NCI-H2171 (cell line): ENCODE measurements at regions not wholly inside any gene's neighbourhood (a gene's known extent, or its start where the extent isn't known, plus 50 kb on each side); places are given as distances from the start of the nearest gene placed in this dataset.

Source experiments
- DNase-seq: peaks from one replicate; lab custom pipeline; 2025; lab: John Stamatoyannopoulos, UW

DNA sequence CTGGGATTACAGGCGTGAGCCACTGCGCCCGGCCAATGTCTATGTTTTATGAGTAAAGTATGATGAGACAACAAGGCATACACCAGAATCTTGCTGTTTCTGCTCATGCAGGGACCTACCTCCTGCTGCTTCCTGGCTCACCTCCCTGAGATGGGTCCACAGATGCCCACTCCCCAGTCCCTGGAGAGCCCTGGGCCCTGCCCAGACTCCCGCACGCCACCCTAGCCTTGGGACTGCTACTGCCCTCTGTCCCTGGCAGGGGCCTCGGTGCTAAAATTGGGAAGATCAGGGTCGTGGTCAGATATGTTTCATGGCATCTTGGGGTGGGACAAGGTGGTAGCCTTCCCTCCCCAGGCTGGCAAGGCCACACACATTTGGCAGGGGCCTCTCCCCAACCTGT is 84.3 kb upstream of the BCOR start:
- DNase-seq: no peak

DNA sequence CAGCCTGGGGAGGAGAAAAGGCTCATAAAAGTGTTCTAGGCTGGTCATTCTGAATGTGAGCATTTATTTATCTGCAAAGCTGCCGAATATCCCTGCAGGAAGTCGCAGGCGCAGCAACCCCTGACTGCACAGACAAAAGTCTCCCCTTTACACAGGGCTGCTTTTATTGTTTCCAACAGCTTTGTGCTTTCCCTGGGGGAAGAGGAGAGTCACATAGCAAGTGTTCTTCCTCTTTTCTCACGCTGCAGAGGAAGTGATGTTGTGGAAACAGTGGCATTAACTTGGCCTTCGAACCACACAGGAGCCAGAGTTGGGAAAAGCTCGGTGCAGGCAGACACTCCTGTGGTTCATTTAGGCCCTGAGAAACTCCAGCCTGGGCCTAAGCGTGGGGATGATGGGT is 81.5 kb upstream of the BCOR start:
- DNase-seq: no peak

DNA sequence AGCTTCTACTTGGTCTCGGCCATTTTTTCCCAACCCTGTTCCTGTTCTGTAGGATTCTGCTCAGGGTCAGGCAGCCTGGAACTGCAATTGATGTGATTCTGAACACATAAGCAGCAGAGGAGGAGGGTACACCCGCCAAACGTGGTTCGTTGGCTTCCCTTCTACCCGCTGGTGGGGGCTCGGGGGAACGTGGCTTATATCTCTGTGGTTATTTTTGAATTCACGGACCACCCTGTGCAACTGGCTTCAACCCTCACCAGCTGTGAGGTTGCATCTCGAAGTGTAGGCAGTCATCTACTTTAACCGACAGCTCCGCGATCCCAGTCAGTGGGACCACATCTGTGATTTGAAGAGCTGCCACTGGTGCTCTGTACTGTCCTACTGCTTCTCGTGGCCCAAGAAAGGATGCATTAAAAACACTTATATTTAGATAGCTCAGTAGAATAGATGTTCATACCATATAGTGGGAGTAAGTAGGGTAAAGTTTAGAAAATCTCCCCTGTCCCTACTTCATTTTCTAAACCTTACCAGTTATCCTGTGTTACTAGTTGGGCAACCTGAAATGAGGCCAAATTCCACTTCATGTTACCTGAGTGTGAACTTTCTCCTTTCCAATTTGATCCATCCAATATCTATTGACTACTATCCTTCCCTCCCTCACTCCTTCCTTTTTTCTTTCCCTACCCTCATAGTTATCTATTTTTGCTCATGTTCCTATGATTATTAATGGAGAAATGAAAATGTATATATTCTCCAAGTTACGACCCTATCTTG is 80.4 kb upstream of the BCOR start:
- DNase-seq: no peak

DNA sequence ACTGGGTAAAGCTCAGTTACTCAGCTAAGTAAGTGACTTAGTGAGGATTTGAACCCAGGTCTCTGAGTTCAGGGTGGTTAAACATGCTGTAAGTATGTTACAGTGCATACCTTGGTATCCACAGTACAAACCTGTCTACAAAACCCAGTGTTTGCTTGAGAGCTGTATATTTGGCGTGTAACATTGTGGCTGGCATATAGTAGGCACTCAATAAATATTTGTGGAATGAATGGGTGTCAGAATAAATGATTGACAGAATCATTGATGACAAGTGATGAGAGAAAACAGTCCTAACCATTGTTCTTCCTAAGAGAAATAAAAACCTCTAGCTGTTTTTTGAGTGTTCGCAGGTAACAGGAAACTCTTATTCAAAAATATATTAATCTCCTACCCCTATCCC is 79.7 kb upstream of the BCOR start:
- no peak for DNase-seq

DNA sequence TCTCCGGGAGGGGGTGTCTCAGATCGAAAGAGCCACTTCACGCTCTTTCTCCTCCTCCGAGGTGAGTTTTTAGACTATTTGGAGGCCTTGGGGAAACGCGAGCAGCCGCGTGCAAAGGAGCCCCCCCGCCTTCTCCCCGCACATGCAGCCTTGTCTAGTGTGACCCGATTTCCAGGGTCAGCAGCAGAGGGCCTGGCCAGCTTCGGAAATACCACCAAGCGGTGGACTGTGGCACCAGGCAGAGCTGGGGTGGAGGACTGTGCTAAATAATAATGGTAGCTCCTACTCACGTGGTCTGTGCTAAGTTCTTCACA is 79.3 kb upstream of the BCOR start:
- DNase-seq: no peak

DNA sequence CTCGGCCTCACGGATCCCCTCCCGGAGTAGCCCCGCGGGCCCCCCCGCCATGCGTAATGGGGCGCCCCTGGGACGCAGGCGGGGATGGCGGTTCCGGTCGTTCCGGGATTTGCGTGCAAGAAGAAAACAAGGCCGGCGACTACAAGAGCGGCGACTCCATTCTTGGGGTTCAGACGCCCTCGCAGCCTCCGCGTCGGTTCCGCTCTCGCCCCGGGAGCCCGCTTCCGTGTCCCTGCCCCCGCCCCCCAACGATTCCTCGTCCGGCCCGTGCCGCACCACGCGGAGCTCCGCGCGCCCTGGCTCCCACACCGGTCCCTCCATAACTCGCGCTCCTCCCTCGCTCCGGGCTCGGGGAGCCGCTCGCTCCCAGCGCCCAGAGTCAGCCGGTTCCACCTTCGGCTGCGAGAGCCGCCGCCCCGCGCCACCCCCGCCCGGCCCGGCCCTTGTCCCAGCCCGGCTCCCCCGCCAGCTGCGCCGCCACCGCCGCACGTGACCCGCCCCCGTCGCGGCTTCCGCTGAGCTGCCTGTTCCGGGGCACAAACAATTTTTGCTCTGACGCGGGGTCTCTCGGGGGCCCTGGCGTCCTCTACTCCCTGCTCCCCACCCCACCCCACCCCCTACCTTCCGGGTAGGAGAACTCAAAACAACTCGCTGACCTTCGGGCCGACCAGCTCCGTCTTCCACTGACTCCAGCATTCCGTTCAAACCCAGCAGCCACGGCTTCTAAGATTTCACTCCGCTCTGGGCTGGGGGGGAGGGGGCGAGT is 78.8 kb upstream of the BCOR start:
- DNase-seq: no peak

DNA sequence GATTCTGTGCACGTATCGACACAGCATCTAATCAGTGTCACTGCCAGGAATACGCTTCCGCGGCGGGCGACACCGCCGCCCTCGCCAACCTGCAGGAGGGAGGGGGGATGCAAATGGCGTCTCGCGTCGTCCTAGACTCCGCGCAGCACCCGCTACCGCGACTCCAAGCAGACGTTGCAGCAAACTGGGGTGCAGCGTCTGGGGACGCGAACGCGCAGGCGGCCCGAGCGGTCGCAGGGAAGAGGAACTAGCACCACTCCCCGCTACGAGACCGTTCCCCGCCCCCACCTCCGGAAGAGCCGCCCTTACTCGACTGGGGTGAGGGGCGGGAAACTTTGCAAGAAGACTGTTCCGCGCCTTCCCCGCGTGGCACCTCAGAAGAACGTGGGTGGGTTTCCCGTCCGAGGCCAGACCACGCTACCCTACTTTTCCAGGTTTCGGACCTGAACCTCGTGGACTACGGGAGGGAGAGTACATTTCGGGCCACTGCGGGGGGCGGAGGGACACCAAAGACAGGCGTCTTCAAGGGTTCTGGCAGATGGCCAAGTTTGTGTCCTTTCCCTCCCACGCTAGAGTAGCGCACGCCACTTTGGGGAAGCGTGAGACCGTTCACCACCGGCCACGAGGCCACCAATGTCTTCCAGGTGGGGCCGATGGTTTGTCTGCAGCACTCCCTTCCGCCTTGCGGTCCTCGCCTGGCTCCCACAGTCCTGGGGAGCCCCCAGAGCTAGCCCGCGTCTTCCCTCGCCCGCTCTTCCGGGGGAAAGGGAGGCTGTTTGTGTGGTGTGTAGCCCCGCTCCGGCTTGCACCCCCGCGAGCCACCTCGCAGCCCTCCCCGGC is 78.0 kb upstream of the BCOR start:
- DNase-seq: no peak

DNA sequence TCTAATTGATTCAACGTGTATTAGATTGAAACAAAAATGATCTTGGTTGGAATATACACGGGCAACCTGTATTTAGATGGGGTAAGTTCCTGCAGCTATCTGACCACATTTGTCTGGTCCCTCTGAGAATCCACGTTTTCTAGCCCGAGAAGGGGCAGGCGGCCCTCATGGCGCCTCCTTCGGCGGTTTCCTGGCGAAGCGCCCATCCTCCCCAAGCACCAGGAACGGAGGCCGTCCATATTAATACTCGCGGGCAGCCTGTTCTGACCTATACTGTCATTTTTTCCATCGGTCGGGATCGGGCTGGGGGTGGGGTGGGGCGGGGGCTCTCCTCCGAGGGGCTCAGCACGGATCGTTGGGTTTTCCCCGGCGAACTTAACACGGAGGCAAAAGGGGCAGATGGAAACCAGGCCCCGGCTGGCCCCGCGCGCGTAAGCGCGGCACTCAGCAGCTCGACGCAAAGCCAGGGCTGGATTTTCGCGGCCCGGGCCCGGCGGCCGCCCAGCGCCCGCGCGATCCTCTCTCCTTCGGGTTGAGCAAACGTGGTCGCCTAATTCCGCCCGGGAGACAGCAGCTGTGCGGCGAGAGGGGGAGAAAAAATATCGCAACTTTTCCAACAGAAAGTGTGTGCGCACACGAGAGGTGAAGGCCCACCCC is 77.2 kb upstream of the BCOR start:
- no peak for DNase-seq

DNA sequence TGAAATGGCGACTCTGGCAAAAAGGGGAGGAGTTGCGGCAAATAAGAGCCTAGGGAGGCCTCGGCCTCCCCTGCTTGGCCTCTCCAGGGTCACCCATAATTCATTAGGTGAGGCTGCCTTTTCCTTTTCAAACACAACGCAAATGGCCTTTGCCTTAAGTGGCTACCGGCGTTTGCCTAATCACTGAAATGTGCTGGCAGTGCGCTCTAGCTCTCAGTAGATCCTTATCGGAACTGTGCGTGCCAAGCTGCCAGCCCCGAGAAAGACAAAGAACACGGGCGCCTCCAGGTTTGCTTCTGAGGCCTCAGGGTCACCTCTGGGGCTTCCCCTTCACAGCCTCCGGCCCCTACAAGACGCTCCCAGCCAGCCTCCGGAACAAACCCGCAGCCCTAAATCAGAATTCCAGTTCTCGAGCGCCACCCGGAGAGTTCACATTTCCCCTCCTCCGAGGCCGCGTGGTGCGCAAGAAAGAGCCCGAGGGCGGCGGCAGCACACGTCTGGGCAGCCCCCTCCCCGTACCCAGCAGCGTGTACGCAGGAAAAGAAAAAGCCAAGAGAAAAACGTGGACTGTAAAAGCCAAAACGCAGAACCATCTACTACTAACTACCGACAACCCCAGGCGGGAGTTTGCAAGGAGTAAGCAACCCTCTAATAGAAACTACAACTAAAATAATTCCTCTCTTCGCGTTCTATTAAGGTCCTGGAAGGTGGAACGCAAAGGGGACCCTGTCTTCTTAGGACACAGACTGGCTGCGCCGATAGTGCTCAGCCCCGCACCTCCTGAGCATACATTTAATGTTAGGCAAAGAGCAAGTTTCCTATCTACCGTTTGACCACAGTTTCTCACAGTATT is 76.5 kb upstream of the BCOR start:
- DNase-seq: no peak

DNA sequence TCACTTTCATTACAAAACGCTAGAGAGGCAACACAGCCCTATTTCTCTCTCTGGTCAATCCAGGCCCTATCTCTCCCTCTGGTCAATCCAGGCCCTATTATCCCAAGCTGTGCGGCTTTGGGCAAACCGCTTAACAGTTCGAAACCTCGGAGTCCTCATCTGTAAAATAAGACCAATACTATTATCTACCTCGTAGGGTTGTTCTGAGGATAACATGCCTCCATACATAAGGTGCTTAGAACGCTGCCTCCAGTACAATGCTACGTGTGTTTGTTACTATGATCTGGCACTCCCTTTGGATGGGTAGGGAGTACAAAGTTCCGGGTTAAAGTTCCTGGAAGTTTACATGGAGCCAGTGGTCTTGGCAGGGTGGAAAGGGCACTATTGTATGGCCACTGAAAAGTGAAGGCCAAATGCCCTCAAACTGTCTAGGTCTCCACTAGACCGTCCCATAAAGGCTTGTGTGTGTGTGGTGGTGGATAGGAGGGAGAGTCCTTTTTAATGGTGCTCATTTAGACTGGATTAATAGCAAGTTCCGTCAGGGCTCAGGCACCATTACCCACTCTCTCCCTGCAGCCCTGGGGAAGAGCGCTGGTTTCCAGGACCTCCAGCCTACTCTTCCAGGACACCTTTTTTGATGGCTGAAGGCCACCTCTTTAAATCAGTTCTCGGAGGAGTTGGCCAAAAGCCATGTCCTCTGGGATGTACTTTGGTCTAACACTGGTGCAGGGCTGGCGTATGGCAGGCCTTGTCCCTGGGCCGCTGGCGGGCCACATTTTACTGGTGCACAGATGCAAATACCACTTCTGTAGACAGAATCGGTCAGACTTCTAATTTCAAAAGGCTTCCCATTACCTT is 75.6 kb upstream of the BCOR start:
- no peak for DNase-seq

DNA sequence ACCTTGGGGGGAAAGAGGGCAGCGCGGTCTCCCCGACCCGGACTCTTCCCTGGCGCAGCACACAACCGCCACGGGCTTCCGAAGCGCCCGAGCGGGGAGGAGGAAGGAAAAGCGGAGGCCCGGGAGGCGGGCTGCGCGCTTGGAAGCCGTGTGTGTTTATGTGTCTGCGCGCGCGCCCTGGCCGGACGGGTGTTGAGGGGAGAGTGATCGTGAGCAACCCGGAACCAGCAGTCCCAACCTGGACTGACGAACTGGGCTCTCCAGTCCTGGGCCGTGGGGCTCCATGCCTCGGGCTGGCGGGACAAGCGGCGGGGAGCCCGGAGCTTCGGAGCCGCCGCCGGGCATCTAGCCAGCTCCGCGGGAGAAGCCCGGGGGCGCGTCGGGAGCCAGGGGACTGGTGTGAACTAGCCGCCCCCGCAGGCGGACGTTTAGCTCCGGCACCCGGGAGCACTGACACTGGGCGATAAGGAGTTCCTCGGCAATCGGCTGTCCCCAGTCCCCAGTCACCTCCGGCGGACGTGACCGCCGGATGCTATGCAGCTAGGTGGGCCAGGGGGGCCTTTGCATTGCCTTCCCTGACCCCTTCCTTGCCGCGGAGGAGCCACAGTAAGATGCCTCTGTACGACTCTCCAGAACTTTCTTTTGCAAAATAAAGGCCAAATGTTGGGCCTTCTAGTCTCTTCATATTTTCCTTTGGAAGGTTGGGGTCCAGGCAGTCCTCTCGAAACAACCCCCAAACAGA is 74.8 kb upstream of the BCOR start:
- no peak for DNase-seq

DNA sequence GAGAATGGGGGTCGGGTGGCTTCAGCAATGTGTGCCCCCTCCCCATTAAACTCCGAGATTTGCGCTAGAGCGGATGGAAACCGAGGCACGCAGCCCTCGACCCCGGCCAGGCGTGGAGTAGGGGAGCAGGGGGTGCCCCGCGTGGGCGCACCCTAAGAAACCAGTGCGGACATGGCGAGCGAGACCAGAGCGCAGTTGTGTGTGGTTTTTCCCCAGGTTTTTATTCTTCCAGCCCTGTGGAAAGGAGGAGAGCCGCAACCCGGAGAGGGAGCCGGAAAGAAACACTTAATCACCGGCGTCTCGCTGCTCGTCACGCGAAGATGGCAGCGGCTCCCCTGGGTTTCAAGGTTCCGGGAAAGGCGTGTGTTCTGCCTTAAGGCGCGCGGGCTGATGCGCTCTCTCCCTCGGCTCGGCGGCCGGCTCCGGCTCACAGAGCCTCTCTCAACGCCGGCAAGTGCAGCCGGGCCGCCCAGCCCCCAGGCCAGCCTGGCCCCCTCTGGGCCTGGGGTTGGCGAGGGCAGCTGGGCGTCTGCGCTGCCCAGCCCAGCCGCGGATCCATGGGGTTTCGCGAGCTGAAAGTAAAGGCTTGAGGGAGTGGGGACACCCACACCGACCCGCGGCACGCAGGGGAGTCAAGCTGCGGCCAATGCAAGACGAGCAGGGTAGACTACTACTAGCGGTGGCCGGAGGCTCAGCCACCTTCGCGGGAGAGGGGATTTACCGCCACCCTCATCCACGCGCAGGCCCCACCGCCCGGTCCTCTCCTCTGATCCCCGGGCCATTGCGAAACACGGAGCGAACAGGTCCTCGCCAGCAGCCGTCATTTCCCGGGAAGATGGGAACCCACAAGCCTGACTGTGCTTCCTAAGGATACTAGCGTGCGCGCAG is 74.0 kb upstream of the BCOR start:
- no peak for DNase-seq

DNA sequence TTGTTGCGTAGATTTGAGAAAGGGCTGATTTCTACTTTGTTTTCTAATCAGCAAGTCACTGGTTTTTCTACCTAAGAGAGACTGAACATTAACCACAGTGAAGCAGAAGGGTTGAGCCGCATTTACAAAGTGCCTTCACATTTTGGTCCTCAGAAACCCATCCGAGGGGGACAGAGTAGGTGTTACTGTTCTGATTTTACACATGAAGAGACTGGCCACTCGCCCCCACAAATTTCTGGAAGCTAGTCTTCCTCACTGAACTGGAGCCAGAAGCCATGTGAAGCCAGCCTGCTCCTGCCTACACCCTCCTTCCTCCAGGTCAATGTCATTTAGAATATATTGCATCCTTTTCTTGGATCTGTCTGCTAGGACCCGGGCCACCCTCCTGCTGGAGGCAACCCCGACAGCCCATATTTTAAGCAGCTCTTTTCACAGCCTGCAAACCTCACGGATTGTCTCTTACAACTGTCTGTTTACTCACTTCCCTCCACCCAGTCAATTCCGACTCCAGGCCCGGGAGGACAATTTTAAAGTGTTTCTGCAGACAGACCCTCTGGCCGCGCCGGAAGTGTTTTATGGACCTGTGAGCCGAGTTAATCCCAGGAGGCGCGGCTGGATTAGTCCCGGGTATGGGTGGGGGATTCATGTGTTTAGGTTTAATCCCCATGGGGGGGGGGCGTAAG is 73.2 kb upstream of the BCOR start:
- no peak for DNase-seq

DNA sequence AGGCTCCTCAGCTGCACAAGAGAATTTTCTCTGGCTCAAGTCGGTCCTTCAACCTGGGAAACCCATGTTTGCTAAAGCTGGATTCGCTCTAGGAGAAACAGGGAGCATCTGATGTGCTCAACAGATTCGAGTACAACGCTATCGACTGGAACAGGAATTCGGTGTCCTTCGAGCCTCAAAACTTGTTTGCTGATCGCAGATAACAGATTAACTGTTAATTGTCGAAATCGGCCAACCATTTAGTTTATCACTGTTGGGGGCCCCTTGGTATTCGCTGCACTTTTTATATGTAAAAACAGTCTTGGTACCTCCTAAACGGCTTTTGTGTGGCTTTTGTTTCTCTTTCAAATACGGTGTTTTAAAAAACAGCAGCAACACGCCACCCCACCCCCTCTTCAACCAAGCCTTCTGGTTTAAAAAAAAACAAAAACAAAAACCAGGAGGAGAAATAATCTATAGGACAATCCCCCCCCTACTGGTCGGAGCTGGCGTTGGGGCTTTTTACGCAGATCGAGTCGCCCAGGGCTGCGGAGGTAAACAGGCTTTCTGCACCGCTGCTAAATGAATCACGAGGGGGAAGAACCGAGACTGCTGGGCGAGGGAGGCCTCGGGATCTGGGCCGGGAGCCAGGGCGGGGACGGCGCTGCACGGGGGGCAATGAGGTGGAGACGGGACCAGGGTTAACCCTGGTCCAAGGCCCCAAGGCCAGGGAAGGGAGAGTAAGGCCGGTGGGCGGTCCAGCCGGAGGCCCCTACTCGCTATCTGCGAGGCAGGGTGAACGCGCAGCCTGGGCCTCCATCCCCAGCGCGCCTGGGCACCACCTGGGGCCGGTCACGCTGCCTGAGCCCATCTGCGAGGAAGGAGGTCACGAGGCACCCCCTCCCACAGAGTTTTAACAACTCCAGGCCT is 71.7 kb upstream of the BCOR start:
- peak; percentile 64 for DNase-seq

DNA sequence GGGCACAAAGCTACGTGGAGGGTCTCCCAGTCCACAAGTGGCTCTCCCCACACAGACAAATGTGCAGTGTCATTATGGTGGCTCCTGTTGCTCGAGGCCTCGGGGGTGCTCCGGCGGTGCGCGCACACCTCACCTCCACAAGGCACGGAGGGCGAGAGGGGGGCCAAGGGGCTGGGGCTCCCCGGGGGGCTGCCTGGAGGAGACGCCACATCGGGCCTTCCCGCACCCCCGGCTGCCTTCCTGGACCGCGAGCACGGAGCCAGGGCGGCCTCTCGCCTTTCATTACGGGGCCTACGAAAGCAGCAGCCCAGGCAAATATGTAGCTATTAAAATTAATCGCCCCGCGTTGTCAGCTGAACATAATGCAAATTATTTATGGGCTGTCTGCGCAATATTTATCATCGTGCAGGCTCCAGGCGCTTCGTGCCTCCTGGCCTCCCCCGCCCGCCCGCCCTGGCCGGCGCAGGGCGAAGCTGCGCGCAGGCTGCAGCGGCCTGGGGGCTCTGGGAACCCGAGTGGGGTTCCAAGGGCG is 70.8 kb upstream of the BCOR start:
- DNase-seq: no peak

DNA sequence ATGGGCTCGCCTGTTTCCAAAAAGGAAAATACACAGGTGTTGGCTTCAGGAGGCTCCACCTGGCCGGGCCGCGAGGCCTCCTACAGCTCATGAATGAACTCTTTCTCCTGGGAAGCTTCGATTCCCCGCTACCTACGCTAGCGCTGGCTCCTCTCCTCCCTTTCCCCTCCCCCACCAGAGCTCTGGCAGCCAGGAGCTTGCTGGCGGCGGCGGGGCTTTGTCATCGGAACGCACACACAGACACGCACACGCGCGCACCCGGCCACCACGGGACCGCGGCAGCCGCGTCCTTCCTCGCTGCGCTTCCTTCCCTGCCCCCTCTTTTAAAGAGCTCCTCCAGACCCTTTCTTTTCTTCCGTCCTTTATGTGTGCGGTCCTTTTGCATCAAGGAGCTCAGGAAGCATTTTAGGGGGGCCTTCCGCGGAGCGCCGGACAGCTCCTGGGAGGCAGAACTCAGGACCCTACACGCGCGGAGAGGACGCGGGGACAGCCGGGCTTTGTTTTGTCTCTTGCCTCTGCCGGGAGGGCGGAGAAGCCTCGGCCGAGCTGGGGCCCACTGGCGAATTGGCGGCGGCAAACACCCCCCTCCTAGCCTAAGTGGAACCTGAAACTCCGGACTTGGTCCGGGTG is 70.2 kb upstream of the BCOR start:
- DNase-seq: no peak
